HEK293 (cell line): ENCODE measurements at regions not wholly inside any gene's neighbourhood (a gene's known extent, or its start where the extent isn't known, plus 50 kb on each side); places are given as distances from the start of the nearest gene placed in this dataset.

ENCODE experiments used
- CTCF ChIA-PET: fragments of 350-600 bp; formaldehyde crosslinking; extraction: SDS; loops from one replicate; lab custom pipeline; 2021; ENCODE audit warnings: antibody characterized with exemption; lab: Yijun Ruan, JAX
- POLR2A ChIA-PET: fragments of 300-600 bp; formaldehyde crosslinking; extraction: SDS; loops from one replicate; lab custom pipeline; 2020; ENCODE audit warnings: antibody characterized with exemption, inconsistent platforms; lab: Yijun Ruan, JAX
- H3K27ac ChIP-seq: fragments of 200-500 bp; sonication (Bioruptor generic); 2 replicates; pipeline ENCODE4 v1.5.1; 2014; ENCODE audit warnings: low read depth, low read length, control low read depth, inconsistent platforms; ENCODE audit errors: extremely low read depth
- H3K36me3 ChIP-seq, 2 experiments: fragments of 200-500 bp in 1 of 2; sonication (Bioruptor generic) in 1 of 2; 1 replicate in 1 of 2; 2 replicates in 1 of 2; pipeline ENCODE4 v1.5.1; 2014 to 2017; ENCODE audit warnings: inconsistent platforms in 2 of 2, low read length in 2 of 2; ENCODE audit not compliant: control insufficient read depth in 2 of 2, insufficient read depth in 1 of 2
- H3K4me1 ChIP-seq: fragments of 200-500 bp; sonication (Bioruptor generic); 2 replicates; pipeline ENCODE4 v1.5.1; 2014; ENCODE audit warnings: mild to moderate bottlenecking, low read length, inconsistent platforms; ENCODE audit not compliant: control insufficient read depth, insufficient read depth
- H3K4me3 ChIP-seq: 2 replicates; pipeline ENCODE4 v1.5.1; 2011; ENCODE audit warnings: low read depth, mild to moderate bottlenecking, control low read depth, low read length, moderate library complexity
- H3K9me3 ChIP-seq: fragments of 200-500 bp; sonication (Bioruptor generic); 2 replicates; pipeline ENCODE4 v1.5.1; 2014; ENCODE audit warnings: low read depth, low read length, inconsistent platforms; ENCODE audit not compliant: control insufficient read depth, insufficient read depth
- ATF2 ChIP-seq: fragments of 450-650 bp; formaldehyde crosslinking; IDR thresholded peaks from 2 replicates; pipeline ENCODE4 v1.5.1; 2016; ENCODE audit warnings: missing biosample characterization, missing genetic modification characterization, low read depth
- BCL11A ChIP-seq: fragments of 450-650 bp; formaldehyde crosslinking; IDR thresholded peaks from 2 replicates; pipeline ENCODE4 v1.5.1; 2016; ENCODE audit warnings: low read depth, missing biosample characterization, missing genetic modification characterization
- FEZF1 ChIP-seq: fragments of 450-650 bp; formaldehyde crosslinking; IDR thresholded peaks from 2 replicates; pipeline ENCODE4 v1.5.1; 2016; ENCODE audit warnings: missing biosample characterization, missing genetic modification characterization
- KLF7 ChIP-seq: fragments of 450-650 bp; formaldehyde crosslinking; IDR thresholded peaks from 2 replicates; pipeline ENCODE4 v1.5.1; 2016; ENCODE audit warnings: missing biosample characterization, missing genetic modification characterization, borderline replicate concordance
- ZNF23 ChIP-seq: fragments of 450-650 bp; formaldehyde crosslinking; IDR thresholded peaks from 2 replicates; pipeline ENCODE4 v1.5.1; 2016; ENCODE audit warnings: missing biosample characterization, missing genetic modification characterization, borderline replicate concordance
- ZNF248 ChIP-seq: fragments of 450-650 bp; formaldehyde crosslinking; IDR thresholded peaks from 2 replicates; pipeline ENCODE4 v1.5.1; 2017; ENCODE audit warnings: missing biosample characterization, missing genetic modification characterization
- ZNF324 ChIP-seq: fragments of 450-650 bp; formaldehyde crosslinking; IDR thresholded peaks from 2 replicates; pipeline ENCODE4 v1.5.1; 2016; ENCODE audit warnings: missing biosample characterization, missing genetic modification characterization
- ZNF354C ChIP-seq: fragments of 450-650 bp; formaldehyde crosslinking; IDR thresholded peaks from 2 replicates; pipeline ENCODE4 v1.5.1; 2016; ENCODE audit warnings: missing biosample characterization, missing genetic modification characterization, low read depth, borderline replicate concordance
- ZNF473 ChIP-seq: fragments of 450-650 bp; formaldehyde crosslinking; IDR thresholded peaks from 2 replicates; pipeline ENCODE4 v1.5.1; 2017; ENCODE audit warnings: missing biosample characterization, missing genetic modification characterization
- ZNF510 ChIP-seq: fragments of 450-650 bp; formaldehyde crosslinking; IDR thresholded peaks from 2 replicates; pipeline ENCODE4 v1.5.1; 2018; ENCODE audit warnings: mild to moderate bottlenecking, missing genetic modification characterization, missing biosample characterization; ENCODE audit not compliant: insufficient replicate concordance
- ZNF529 ChIP-seq: fragments of 450-650 bp; formaldehyde crosslinking; IDR thresholded peaks from 2 replicates; pipeline ENCODE4 v1.5.1; 2017; ENCODE audit warnings: missing genetic modification characterization, missing biosample characterization; ENCODE audit not compliant: insufficient replicate concordance
- ZNF558 ChIP-seq: fragments of 450-650 bp; formaldehyde crosslinking; IDR thresholded peaks from 2 replicates; pipeline ENCODE4 v1.5.1; 2016; ENCODE audit warnings: missing biosample characterization, missing genetic modification characterization
- ZNF585B ChIP-seq: fragments of 450-650 bp; formaldehyde crosslinking; IDR thresholded peaks from 2 replicates; pipeline ENCODE4 v1.5.1; 2016; ENCODE audit warnings: missing biosample characterization, missing genetic modification characterization
- ZNF623 ChIP-seq: fragments of 450-650 bp; formaldehyde crosslinking; IDR thresholded peaks from 2 replicates; pipeline ENCODE4 v1.5.1; 2016; ENCODE audit warnings: missing biosample characterization, missing genetic modification characterization
- ZNF747 ChIP-seq: fragments of 450-650 bp; formaldehyde crosslinking; IDR thresholded peaks from 2 replicates; pipeline ENCODE4 v1.5.1; 2016; ENCODE audit warnings: missing biosample characterization, missing genetic modification characterization
- ZNF777 ChIP-seq: fragments of 450-650 bp; formaldehyde crosslinking; IDR thresholded peaks from 2 replicates; pipeline ENCODE4 v1.5.1; 2017; ENCODE audit warnings: missing biosample characterization, missing genetic modification characterization, borderline replicate concordance
- TF ChIP-seq, protein P1 (sequence below): fragments of 450-650 bp; formaldehyde crosslinking; IDR thresholded peaks from 2 replicates; pipeline ENCODE4 v1.5.1; 2017; ENCODE audit warnings: missing biosample characterization, missing genetic modification characterization

GRCh38 chrX:117147249-117147648, 684.5 kb upstream of the CT83 start:
- no peaks in the 10 kb centered on the region for H3K4me1 ChIP-seq
- ChIA-PET POLR2A (no interaction called here), CTCF (no interaction called here)
- H3K36me3 ChIP-seq, result no peaks in the 10 kb centered on the region
- H3K4me3 ChIP-seq, result no peak overlapping the region
- no peaks in the 10 kb centered on the region; the same call in 1 of the 2 replicates for H3K9me3 ChIP-seq
- H3K27ac ChIP-seq, result no peak overlapping the region
- TF ChIP-seq ZNF473 (tag by site-specific recombination), result no peak
- TF ChIP-seq ZNF354C (tag by site-specific recombination), result no peak
- TF ChIP-seq FEZF1, result no peak
- no peak for TF ChIP-seq ZNF747
- TF ChIP-seq ZNF585B (tag by site-specific recombination), result no peak
- TF ChIP-seq ZNF529 (tag by site-specific recombination), result no peak
- TF ChIP-seq ZNF623, result no peak
- no peak for TF ChIP-seq ZNF510 (tag by site-specific recombination)
- TF ChIP-seq, protein P1, sequence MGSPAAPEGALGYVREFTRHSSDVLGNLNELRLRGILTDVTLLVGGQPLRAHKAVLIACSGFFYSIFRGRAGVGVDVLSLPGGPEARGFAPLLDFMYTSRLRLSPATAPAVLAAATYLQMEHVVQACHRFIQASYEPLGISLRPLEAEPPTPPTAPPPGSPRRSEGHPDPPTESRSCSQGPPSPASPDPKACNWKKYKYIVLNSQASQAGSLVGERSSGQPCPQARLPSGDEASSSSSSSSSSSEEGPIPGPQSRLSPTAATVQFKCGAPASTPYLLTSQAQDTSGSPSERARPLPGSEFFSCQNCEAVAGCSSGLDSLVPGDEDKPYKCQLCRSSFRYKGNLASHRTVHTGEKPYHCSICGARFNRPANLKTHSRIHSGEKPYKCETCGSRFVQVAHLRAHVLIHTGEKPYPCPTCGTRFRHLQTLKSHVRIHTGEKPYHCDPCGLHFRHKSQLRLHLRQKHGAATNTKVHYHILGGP, result no peak
- TF ChIP-seq, all 188 proteins: peak for 0

GRCh38 chrX:117138070-117138469, 675.3 kb upstream of the CT83 start:
- ChIA-PET POLR2A (no interaction called here), CTCF (no interaction called here)
- Histone ChIP-seq H3K36me3 (no peaks in the 10 kb centered on the region), H3K4me3 (no peak overlapping the region), H3K4me1 (no peaks in the 10 kb centered on the region), H3K27ac (no peak overlapping the region), H3K9me3 (no peaks in the 10 kb centered on the region; the same call in 1 of the 2 replicates)
- no peak for TF ChIP-seq ZNF324 (tag by site-specific recombination)
- TF ChIP-seq ZNF558 (tag by site-specific recombination), result no peak
- no peak for TF ChIP-seq KLF7
- TF ChIP-seq ATF2 (tag by site-specific recombination), result no peak
- no peak for TF ChIP-seq ZNF747
- no peak for TF ChIP-seq ZNF248 (tag by site-specific recombination)
- no peak for TF ChIP-seq BCL11A
- TF ChIP-seq ZNF777 (tag by site-specific recombination), result no peak
- TF ChIP-seq, all 188 proteins: peak for 0

DNA sequence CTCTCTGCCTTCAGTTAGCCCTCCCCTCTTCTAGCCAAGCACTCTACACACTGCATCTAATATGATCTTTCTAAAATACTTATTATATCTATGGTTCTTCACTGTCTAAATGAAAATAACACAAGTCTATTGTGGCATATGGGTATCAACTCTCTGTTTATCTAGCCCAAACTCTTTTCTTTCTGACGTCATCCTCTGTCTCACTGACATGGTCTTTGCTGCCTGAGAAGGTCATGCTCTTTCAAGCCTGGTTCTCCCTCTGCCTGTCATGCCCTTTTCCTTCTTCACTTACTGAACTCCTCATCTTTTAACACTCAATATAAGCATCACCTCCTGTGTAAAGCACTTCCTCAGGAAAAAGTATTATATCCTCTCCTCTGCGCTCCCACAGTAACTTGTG, 672.2 kb upstream of the CT83 start:
- POLR2A ChIA-PET, result no interaction called here
- TF ChIP-seq ZNF23 (tag by site-specific recombination), result no peak
- peak; percentile 41; the same call in 1 of the 2 replicates for TF ChIP-seq ATF2 (tag by site-specific recombination)
- TF ChIP-seq, all 188 proteins: peak for 1

More for the DNA sequence above, 672.2 kb upstream of the CT83 start:
- no peaks in the 10 kb centered on the region for H3K36me3 ChIP-seq
- H3K27ac ChIP-seq, result no peak overlapping the region
- CTCF ChIA-PET, result no interaction called here
- H3K4me1 ChIP-seq, result no peaks in the 10 kb centered on the region
- H3K4me3 ChIP-seq, result no peak overlapping the region
- no peaks in the 10 kb centered on the region for H3K9me3 ChIP-seq
